Body of pancreas (tissue), 4 donors: ENCODE measurements at regions not wholly inside any gene's neighbourhood (a gene's known extent, or its start where the extent isn't known, plus 50 kb on each side); places are given as distances from the start of the nearest gene placed in this dataset.

Experiments
- ATAC-seq: fragments of 150-250 bp; one replicate; pipeline ENCODE4 v1.9.1; 2016
- DNase-seq, 4 donors: peaks; one replicate each; pipeline ENCODE4 v3.0.0-alpha.2; 2019
- H3K27ac ChIP-seq, 4 donors: fragments of 200-600 bp; sonication (generic); 1 replicate in 3 of 4; 2 replicates in 1 of 4; pipeline versions ENCODE4 v1.5.1 to v1.6.1; 2016 to 2019; ENCODE audit warnings: mild to moderate bottlenecking in 1 of 4, mixed read lengths in 1 of 4, moderate library complexity in 1 of 4
- H3K27me3 ChIP-seq, 2 donors: fragments of 200-600 bp; sonication (generic); one replicate each; pipeline ENCODE4 v1.6.0; 2016; ENCODE audit warnings: mild to moderate bottlenecking in 1 of 2
- H3K36me3 ChIP-seq, 2 donors: fragments of 200-600 bp; sonication (generic); replicated peaks in 1 of 2; 2 replicates each; pipeline ENCODE4 v1.5.1; 2016; ENCODE audit warnings: low read depth in 2 of 2; ENCODE audit not compliant: insufficient read depth in 1 of 2
- H3K4me1 ChIP-seq: fragments of 200-600 bp; sonication (generic); one replicate; pipeline ENCODE4 v1.6.0; 2016
- H3K4me3 ChIP-seq, 2 donors: fragments of 200-600 bp; sonication (generic); 1 replicate in 1 of 2; 2 replicates in 1 of 2; pipeline ENCODE4 v1.5.1; 2016 to 2019
- H3K9me3 ChIP-seq, 3 donors: fragments of 200-600 bp; sonication (generic); 1 replicate in 2 of 3; 2 replicates in 1 of 3; pipeline ENCODE4 v1.5.1; 2016
- POLR2A ChIP-seq, 3 donors: fragments of 450-650 bp; IDR thresholded peaks; one replicate each; pipeline ENCODE4 v1.6.1; 2016; ENCODE audit warnings: antibody characterized with exemption in 3 of 3, mild to moderate bottlenecking in 2 of 3
- WGBS, 2 donors: methylation state at CpG; one replicate each; pipeline ENCODE4 v1.1.5; 2017; 5-methylcytosine and 5-hydroxymethylcytosine counted together
- intact Hi-C: fragments of 100-400 bp; cut with DNase I; formaldehyde crosslinking; loops from one replicate; pipeline ENCODE4 v1.15.1; 2023
- TF ChIP-seq, protein P1 (sequence below), 7 experiments: fragments of 450-650 bp in 4 of 7; fragments of 200-600 bp in 3 of 7; sonication (generic) in 3 of 7; IDR thresholded peaks; one replicate each; pipeline ENCODE4 v1.5.1; 2016 to 2019; ENCODE audit warnings: antibody characterized with exemption in 7 of 7

DNA sequence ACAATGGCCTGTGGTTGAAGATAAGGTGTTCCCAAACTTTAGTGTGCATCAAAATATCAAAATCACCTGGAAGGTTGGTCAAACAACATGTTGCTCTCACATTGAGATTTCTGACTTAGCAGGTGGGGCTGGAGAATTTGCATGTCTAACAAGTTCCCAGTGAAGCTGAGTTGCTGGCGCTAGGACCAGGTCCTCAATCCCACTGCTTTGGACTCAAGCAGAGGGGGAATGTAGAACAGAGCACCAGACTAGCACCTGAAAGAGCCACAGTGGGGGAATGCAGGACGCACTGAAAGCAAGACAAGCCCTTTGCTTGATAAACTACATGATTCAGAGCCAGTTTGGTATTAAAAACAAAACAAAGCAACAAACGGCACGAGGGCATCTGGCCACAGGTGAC is 458.1 kb downstream of the MTRR start:
- DNase-seq: no peak
- no peaks in the 10 kb centered on the region for H3K9me3 ChIP-seq
- no peak for ATAC-seq
- no peaks in the 10 kb centered on the region for H3K27me3 ChIP-seq
- 45 to 49% methylated on average over 4 of the region's 4 CpGs for WGBS, 2 donors
- intact Hi-C loops: no loop called here
- H3K36me3 ChIP-seq: no peaks in the 10 kb centered on the region
- H3K4me1 ChIP-seq: no peaks in the 10 kb centered on the region
- TF ChIP-seq, protein P1, sequence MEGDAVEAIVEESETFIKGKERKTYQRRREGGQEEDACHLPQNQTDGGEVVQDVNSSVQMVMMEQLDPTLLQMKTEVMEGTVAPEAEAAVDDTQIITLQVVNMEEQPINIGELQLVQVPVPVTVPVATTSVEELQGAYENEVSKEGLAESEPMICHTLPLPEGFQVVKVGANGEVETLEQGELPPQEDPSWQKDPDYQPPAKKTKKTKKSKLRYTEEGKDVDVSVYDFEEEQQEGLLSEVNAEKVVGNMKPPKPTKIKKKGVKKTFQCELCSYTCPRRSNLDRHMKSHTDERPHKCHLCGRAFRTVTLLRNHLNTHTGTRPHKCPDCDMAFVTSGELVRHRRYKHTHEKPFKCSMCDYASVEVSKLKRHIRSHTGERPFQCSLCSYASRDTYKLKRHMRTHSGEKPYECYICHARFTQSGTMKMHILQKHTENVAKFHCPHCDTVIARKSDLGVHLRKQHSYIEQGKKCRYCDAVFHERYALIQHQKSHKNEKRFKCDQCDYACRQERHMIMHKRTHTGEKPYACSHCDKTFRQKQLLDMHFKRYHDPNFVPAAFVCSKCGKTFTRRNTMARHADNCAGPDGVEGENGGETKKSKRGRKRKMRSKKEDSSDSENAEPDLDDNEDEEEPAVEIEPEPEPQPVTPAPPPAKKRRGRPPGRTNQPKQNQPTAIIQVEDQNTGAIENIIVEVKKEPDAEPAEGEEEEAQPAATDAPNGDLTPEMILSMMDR (IDR thresholded peaks at IDR 0.05): no peak
- TF ChIP-seq POLR2A (IDR thresholded peaks at IDR 0.05): no peak
- no peak overlapping the region for H3K4me3 ChIP-seq
- no peak overlapping the region for H3K27ac ChIP-seq

DNA sequence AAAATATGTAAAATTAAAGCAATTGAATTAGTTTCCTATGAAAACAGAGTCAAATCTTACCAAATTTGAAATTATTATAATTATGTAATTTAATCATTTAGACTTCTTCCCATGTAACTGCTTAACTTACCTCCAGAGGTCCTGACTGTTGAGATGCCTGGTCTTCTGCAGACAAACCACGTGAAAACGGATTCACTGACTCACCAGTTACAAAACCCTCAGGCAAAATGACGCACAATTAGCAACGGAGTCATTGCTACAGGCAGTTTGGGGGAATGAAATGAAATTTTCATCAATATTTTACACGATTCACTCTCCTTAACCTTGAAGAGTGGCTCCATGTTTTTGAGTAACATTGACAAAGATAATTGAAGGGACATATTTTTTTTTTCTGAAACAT is 460.8 kb downstream of the MTRR start:
- ATAC-seq (no peak), DNase-seq (no peak)
- intact Hi-C loops: no loop called here
- WGBS, 2 donors: 59 to 63% methylated on average over 5 of the region's 5 CpGs
- Histone ChIP-seq H3K4me1 (no peaks in the 10 kb centered on the region), H3K9me3 (no peaks in the 10 kb centered on the region), H3K27me3 (no peaks in the 10 kb centered on the region), H3K36me3 (no peaks in the 10 kb centered on the region), H3K4me3 (no peak overlapping the region), H3K27ac (no peak overlapping the region)
- TF ChIP-seq, protein P1 (IDR thresholded peaks at IDR 0.05): no peak
- no peak for TF ChIP-seq POLR2A (IDR thresholded peaks at IDR 0.05)

DNA sequence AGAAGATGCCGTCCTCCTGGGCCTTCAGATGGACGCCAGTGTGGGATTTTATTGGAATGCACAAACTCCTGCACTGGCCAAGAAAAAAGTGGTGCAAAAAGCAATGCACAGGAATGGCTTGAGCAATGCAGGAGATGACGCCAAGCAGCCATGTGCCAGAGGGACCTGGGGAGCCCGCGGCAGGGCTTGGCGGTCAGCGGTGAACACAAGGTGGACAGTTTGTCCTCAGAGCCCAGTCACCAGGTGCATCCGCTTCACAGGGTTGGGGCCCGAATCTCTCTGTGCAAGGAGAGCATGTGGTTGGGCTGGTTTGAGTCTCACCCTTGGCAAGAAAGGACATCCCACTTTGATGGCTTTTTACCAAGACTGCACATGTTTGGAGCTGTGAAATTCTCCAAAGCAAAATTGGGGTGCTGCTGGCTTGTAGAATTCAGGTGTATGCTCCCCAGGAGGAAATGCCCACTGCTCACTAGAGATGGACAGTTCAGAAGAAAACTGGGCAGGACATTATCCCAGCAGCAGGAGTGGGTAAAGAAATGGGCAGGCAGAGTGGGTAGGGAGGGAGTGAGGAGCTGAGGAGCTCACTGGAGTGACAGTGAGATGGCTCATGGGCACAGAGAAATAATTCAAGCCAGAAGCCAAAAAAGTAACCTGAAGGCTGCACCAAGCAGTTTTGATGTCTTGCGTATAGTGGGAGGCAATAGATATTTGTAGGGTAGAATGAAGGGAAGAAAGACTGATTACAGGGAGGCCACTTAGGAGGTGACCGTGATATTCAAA is 463.9 kb downstream of the MTRR start:
- Histone ChIP-seq H3K36me3 (no peaks in the 10 kb centered on the region), H3K4me1 (no peaks in the 10 kb centered on the region), H3K4me3 (no peak overlapping the region), H3K27me3 (no peaks in the 10 kb centered on the region), H3K9me3 (no peaks in the 10 kb centered on the region), H3K27ac (no peak overlapping the region)
- TF ChIP-seq, protein P1 (IDR thresholded peaks at IDR 0.05): no peak
- no peak for ATAC-seq
- intact Hi-C loops: no loop called here
- DNase-seq: no peak
- 82 to 89% methylated on average over 9 to 11 of the region's 11 CpGs for WGBS, 2 donors

DNA sequence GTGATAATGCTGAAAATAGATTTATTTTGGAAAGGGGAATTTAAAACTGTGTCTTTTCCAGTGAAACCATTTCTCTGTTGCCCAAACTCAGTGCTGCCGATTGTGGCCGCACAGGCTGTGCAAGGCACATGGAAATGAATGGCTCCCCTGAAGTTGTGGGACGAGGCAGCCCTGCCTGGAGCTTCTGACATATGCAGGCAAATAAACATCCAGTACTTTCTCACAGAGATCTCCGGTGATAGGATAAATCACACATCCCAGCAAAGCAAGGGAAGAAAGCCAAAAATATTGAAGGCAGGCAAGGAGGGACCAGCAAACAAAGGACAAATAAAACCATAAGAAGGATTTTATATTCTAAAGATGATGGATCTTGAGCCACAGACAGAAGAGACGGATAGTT is 464.5 kb downstream of the MTRR start:
- 60 to 73% methylated on average over 5 of the region's 5 CpGs for WGBS, 2 donors
- DNase-seq (no peak), ATAC-seq (no peak)
- no peaks in the 10 kb centered on the region for H3K4me1 ChIP-seq
- no peaks in the 10 kb centered on the region for H3K27me3 ChIP-seq
- H3K9me3 ChIP-seq: no peaks in the 10 kb centered on the region
- no peak overlapping the region for H3K4me3 ChIP-seq
- no peaks in the 10 kb centered on the region for H3K36me3 ChIP-seq
- no peak for TF ChIP-seq POLR2A (IDR thresholded peaks at IDR 0.05)
- TF ChIP-seq, protein P1 (IDR thresholded peaks at IDR 0.05): no peak
- intact Hi-C loops: no loop called here
- H3K27ac ChIP-seq: no peak overlapping the region

DNA sequence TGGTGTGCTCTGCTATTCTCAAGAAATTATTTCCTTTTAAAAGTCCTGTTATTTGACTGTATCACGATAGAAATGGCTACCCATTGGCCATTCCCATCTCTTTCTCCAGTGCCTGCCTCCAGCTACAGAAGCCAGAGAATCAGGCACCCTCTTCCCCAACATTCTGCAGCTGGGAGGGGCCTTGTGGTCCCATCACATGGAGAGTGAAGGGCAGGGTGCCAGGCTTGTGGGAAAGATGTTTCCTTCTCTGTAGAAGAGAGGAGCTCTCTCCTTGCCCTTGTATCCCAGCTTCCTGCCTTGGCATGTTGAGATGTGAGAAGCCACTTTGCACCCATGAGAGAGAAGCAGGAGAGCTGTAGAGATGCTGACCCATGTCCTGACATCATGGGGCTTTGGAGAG is 465.0 kb downstream of the MTRR start:
- H3K4me1 ChIP-seq: no peaks in the 10 kb centered on the region
- no peak overlapping the region for H3K4me3 ChIP-seq
- H3K9me3 ChIP-seq: no peaks in the 10 kb centered on the region
- H3K27me3 ChIP-seq: no peaks in the 10 kb centered on the region
- DNase-seq (no peak), ATAC-seq (no peak)
- no peak for TF ChIP-seq POLR2A (IDR thresholded peaks at IDR 0.05)
- TF ChIP-seq, protein P1 (IDR thresholded peaks at IDR 0.05): no peak
- WGBS, 2 donors: 26 to 41% methylated on average over 1 of the region's 1 CpG
- no peak overlapping the region for H3K27ac ChIP-seq
- no peaks in the 10 kb centered on the region for H3K36me3 ChIP-seq
- intact Hi-C loops: no loop called here
